ENCODE measurements at regions not wholly inside any gene's neighbourhood (a gene's known extent, or its start where the extent isn't known, plus 50 kb on each side); places are given as distances from the start of the nearest gene placed in this dataset.

DNA sequence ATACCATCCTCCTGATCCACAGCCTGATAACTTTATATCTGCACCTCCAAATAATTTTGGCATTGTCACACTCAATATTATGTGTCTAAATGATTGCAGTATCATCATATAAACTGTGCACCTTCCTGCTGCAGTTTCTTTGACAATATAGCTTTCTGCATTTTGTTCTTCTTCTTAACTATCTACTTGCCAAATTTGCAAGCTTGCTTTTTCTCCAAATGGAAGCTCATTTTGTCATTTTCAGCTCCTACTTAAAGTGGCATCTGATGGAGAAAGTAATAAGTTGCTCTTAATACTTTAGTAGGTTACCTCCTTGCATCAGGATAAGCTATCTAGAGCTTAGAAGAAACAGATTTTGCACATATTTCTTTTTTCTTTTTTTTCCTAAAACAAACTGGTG lies 74.0 kb upstream of the DEFB112 start:
- no peak for DNase-seq (ENCODE audit: low read depth, low spot score)
- no peak overlapping the region for H3K4me3 ChIP-seq (ENCODE audit: low read depth, low read length)
- TF ChIP-seq, protein P1, sequence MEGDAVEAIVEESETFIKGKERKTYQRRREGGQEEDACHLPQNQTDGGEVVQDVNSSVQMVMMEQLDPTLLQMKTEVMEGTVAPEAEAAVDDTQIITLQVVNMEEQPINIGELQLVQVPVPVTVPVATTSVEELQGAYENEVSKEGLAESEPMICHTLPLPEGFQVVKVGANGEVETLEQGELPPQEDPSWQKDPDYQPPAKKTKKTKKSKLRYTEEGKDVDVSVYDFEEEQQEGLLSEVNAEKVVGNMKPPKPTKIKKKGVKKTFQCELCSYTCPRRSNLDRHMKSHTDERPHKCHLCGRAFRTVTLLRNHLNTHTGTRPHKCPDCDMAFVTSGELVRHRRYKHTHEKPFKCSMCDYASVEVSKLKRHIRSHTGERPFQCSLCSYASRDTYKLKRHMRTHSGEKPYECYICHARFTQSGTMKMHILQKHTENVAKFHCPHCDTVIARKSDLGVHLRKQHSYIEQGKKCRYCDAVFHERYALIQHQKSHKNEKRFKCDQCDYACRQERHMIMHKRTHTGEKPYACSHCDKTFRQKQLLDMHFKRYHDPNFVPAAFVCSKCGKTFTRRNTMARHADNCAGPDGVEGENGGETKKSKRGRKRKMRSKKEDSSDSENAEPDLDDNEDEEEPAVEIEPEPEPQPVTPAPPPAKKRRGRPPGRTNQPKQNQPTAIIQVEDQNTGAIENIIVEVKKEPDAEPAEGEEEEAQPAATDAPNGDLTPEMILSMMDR (IDR thresholded peaks at IDR 0.05; ENCODE audit: insufficient read depth, low read length, missing control alignments) = no peak
- ChIA-PET POLR2A (no interaction called here), CTCF (interaction anchor here (1.0 kb wide), 1 partner anchor 8 kb away, joined by 3 read pairs; no protein-coding TSS in a partner anchor)

DNA sequence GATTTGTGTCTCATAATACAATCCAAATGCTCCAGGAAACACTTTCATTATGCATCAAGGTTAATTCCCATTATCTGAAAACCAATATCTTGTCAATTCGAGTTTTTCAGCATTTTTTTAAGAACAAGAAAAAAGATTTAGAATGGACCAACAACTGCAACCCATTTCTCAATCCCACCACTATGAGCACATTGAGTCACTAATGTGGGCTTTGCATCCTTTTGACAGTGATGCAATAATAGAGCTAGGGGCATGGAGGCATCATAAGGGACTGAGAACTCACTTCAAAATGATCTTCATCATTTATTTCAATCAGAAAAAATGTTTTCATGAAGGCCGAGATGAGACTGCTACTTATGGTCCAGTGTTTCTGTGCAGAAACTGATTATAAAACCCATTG lies 74.8 kb upstream of the DEFB112 start:
- POLR2A ChIA-PET = no interaction called here
- no peak for DNase-seq (ENCODE audit: low read depth, low spot score)
- H3K4me3 ChIP-seq (ENCODE audit: low read depth, low read length) = no peak overlapping the region
- CTCF ChIA-PET = no interaction called here
- TF ChIP-seq, protein P1 (IDR thresholded peaks at IDR 0.05; ENCODE audit: insufficient read depth, low read length, missing control alignments) = no peak

DNA sequence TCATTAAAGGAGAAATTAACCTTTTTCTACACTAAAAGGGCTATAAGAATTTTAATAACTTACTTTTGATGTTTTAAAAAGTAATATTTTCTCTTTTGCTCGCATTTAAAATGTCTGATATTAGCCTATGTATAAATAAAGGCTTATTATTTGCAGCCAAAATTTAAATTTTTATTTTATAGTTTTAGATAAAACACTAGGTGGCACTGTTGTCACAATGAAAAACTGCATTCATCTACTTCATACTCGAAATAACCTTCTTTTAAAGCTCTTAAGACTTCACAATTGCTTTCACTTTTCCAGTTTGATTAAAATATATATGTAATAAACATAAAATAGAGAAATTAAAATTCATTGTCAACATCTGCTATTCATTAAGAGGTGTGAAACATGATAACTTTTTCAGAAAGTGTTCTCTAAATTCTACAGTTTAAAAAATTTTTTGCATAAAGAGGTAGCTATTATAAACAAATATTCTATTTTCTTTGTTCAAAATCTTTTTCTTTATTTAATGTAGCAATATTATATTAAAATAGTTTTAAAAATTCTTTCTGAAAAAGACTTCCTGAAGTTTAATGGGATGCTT lies 78.8 kb upstream of the DEFB112 start:
- no peak for DNase-seq (ENCODE audit: low read depth, low spot score)
- TF ChIP-seq, protein P1 (IDR thresholded peaks at IDR 0.05; ENCODE audit: insufficient read depth, low read length, missing control alignments) = no peak
- ChIA-PET POLR2A (no interaction called here), CTCF (interaction anchor here (0.6 to 1.9 kb wide), 8 partner anchors 8 to 1891 kb away, joined by 3 to 8 read pairs (median 3); no protein-coding TSS in a partner anchor)
- no peak overlapping the region for H3K4me3 ChIP-seq (ENCODE audit: low read depth, low read length)

DNA sequence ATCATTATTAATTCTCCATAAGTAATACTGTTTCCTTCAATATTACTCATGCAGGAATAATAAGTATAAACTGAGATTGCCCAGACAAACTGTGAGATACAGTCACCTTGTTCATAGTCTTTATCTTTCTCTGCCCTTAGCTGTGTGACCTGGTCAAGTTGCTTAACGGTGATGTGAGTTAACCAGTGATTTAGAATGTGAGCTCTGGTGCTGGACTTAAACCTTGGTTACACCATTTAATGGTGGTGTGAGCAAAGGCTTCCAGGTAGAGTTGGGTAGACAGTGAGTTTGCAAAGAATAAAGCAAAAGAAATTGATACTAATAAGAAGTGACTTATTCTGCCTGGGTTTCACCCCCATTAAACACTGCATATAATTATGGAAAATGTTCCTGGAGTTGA lies 86.2 kb upstream of the DEFB112 start:
- TF ChIP-seq, protein P1 (IDR thresholded peaks at IDR 0.05; ENCODE audit: insufficient read depth, low read length, missing control alignments) = no peak
- ChIA-PET POLR2A (no interaction called here), CTCF (interaction anchor here (0.9 kb wide), 1 partner anchor 9 kb away, joined by 3 read pairs; no protein-coding TSS in a partner anchor)
- no peak for DNase-seq (ENCODE audit: low read depth, low spot score)
- no peak overlapping the region for H3K4me3 ChIP-seq (ENCODE audit: low read depth, low read length)

DNA sequence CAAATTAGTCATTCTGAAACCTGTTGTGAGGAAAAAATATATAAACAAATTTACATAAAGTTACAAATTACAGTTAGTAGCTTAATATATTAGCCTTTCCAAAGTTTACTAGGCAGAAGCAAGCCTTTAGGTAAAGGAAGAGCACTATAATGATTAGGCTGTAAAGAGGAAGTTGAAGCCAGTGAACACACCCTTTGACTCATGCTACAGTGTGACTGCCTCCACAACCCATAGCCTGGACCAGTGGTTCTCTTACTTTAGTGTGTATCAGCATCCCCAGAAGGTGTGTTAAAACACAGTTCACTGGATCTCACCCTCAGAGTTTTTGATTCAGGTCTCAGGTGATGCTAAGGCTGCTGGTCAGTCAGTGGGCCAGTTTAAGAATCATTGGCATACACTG lies 91.4 kb upstream of the DEFB112 start:
- TF ChIP-seq, protein P1 (IDR thresholded peaks at IDR 0.05; ENCODE audit: insufficient read depth, low read length, missing control alignments) = no peak
- CTCF ChIA-PET = interaction anchor here (1.4 kb wide), 1 partner anchor 12 kb away, joined by 4 read pairs; no protein-coding TSS in a partner anchor
- POLR2A ChIA-PET = no interaction called here
- DNase-seq (ENCODE audit: low read depth, low spot score) = no peak
- no peak overlapping the region for H3K4me3 ChIP-seq (ENCODE audit: low read depth, low read length)

DNA sequence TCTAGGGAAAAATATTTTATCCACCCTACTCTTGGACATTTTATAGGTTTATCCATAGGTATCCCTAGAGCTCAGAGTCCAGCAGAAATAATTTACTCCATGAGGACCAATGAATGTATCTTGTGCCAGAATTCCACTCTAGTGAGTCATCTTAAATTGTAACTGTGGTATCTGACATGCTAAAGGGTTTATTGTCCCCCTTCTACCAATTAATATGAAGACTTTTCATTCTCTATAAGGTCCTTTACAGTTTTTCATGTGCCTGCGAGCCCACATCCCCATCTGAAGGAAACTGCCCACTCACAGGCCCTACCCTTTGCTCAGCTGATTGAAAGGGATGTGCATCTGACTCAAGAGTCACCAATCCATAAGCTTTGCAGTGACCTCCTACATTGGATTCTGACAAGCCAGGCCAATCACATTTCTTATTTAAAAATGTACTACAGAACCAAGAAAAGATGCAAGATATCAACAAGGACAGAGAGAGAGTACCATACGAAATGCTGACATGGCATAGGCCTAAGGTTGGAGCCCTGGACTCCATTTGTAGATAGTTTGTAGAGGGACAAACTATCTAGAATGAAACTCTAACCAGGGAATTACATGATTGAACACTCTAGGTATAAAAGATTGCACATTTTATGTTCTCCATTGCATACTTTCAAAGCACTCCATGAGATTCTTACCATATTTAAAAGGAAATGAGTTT lies 93.4 kb upstream of the DEFB112 start:
- CTCF ChIA-PET = interaction anchor here (0.6 kb wide), 1 partner anchor 12 kb away, joined by 3 read pairs; no protein-coding TSS in a partner anchor
- no peak for DNase-seq (ENCODE audit: low read depth, low spot score)
- H3K4me3 ChIP-seq (ENCODE audit: low read depth, low read length) = no peak overlapping the region
- POLR2A ChIA-PET = no interaction called here
- TF ChIP-seq, protein P1 (IDR thresholded peaks at IDR 0.05; ENCODE audit: insufficient read depth, low read length, missing control alignments) = no peak
